GM19023 (cell line): ENCODE measurements at regions not wholly inside any gene's neighbourhood (a gene's known extent, or its start where the extent isn't known, plus 50 kb on each side); places are given as distances from the start of the nearest gene placed in this dataset.

ENCODE experiments used
- ATAC-seq: cut with Tn5 transposase; IDR thresholded peaks from one replicate; pipeline ENCODE4 v1.9.1; 2021; ENCODE audit warnings: mild to moderate bottlenecking, moderate library complexity; ENCODE audit not compliant: unreplicated experiment

DNA sequence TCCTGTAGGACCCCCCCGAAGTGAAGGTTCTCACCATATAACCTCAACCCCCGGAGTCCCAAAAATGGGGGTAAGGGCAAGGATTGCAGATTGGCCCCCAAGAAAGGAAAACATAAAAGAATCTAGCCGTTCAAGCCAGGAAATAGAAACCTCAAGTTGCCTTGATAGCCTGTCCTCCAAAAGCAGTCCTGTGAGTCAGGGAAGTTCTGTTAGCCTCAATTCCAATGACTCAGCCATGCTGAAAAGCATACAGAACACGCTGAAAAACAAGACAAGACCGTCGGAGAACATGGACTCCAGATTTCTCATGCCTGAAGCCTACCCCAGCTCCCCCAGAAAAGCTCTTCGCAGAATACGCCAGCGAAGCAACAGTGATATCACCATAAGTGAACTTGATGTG is 344.2 kb upstream of the RGS6 start:
- ATAC-seq = no peak

DNA sequence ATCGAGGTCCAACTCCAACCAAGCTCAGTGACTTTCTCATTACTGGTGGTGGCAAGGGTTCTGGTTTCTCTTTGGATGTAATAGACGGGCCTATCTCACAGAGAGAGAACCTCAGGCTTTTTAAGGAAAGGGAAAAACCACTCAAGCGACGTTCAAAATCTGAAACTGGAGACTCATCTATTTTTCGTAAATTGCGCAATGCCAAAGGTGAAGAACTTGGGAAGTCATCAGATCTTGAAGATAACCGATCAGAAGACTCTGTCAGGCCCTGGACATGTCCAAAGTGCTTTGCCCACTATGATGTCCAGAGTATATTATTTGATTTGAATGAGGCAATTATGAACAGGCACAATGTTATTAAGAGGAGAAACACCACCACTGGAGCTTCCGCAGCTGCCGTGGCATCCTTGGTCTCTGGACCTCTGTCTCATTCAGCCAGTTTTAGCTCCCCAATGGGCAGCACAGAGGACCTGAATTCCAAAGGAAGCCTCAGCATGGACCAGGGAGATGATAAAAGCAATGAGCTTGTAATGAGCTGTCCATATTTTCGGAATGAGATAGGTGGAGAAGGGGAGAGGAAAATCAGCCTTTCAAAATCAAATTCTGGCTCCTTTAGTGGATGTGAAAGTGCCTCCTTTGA is 343.5 kb upstream of the RGS6 start:
- ATAC-seq = no peak

DNA sequence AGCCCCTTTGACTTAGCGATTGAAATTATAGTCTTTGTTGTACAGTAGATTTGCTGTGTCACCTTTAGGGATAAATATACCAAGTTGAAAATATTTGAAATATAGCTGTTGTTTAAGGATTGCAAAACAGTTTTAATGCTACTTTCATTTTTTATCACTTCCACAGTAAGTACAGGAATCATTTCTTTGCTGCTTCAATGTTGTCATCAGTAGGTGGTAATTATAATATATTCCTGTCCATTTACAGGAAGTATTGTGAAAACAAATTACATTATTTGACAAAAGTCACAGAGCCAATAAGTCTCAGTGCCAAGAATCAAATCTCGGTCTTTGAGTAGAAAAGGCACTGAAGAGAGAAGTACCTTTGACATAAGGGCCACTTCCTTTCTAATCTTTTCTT is 342.6 kb upstream of the RGS6 start:
- no peak for ATAC-seq

DNA sequence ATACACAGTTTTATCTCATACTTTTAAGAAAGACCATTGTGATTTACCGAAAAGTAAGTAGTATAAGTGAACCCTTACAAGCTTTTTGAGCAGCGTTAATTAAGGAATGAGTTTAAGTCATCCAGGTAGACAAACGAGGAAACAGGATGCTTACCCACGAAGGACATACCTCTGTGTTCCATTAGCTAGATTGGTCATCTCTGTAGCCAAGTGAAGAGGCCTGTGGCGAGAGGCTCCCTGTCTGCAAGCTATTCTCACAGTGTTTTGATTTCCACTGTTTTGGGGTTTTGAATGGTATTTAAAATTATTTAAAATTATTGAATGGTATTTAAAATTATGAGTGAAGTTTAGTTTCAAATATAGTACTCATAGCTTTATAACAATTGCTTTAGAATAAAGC is 342.1 kb upstream of the RGS6 start:
- no peak for ATAC-seq

DNA sequence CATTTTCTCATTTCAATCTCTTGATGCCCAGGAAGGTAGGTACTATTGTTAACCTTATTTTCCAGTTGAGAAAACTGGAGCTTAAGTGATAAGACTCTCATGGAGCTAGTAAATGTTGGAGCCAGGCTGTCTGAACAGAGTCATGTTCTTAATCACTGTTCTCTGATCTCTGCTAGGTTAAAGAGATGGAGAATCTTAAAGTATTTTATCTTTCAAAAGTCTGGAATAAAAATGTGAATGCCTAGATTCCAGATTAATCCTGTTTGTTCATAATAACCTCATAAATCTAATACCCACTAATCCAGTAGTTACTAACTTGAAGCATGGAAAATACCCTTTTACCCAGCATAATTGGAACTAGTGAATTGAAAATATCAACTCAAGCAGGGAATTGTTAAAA is 341.0 kb upstream of the RGS6 start:
- ATAC-seq = no peak

DNA sequence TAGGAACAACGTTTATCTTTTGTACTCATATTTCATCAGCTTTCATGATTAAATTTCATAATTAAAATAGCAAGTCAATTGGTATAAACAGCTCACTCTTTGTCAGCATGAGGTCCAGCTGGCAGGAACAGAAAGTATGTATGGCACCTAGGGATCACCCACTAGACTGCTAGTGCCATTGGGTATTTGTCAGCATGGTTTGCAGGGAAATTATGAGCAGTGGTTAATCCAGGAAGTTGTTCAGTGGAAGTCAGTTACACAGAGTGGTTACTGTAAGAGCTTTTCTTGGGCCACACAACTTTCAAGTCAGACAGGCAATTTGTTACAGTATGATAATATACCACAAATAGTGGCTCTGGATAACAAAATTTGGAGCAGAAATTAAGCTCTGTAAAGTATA is 340.3 kb upstream of the RGS6 start:
- ATAC-seq = no peak

DNA sequence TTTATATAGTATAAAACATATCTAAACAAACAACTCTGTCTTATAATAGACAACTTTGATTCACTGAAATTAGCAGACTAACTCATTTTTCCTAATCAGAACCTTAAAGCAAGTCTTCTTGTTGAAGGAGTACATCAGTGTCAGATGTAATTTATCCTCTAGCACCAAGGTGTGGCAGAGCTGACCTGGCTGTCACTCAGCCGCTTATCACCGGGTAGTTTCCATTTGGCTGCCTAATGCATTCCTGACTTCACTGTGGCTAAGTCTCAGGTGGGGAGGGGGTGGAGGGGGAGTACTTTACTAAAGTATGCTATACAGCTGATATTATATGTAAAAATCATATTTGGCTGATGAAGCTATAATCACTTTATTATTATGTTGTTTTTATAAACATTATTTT is 339.9 kb upstream of the RGS6 start:
- no peak for ATAC-seq

DNA sequence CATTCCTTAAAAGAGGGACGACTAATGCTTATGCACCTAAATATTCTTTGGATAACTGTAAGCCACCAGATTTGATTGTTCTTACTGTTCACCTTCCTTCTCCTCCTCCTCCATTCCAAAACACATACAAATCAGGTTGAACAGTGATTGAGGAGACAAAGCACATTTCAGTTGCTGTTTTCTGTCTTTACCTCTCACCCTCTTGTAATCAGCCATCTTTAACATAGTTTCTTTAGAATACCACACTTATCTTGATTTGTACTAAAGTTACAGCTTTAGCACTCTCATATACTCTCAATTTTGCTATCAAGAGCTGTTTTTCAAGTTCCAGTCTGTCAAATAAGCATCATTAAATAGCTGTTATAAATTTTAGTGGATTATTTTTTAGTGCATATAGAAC is 338.3 kb upstream of the RGS6 start:
- no peak for ATAC-seq

DNA sequence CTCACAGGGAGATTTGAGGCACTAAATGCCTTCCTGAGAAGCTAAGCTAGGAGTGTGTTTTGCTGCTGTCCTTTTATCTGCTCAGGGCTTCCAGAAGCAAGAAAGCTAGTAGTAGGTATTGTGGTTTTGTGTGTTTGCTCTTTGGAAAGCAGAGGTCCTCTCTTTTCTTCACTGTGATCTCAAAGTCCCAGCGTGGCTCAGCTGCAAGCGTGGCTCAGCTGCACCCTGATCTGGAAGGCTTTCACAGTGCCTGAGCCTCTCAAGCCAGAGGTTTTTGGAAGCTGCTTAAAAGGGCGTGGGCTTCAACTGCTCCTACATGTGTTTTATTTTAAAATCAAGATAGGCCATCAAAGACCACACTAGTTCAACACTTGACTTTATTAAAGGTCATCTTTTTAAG is 337.4 kb upstream of the RGS6 start:
- ATAC-seq = no peak

DNA sequence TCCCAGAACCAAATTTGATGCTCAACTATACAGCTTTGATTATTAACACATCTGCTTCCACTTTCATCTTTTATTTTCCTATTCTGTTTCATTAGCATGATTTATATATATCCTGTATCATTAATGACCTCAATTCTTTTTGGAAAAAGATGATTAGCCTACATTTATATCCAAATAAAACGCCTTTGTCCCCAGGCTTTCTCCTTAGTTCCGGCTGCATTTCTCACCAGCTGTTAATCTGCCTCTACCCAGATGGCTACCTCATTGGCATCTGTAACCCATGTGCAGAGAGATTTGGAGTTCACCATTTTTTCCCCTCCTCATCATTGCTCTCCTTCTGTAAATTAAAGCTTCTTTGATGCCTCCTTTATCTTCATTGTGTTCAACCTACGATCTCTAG is 336.8 kb upstream of the RGS6 start:
- no peak for ATAC-seq

DNA sequence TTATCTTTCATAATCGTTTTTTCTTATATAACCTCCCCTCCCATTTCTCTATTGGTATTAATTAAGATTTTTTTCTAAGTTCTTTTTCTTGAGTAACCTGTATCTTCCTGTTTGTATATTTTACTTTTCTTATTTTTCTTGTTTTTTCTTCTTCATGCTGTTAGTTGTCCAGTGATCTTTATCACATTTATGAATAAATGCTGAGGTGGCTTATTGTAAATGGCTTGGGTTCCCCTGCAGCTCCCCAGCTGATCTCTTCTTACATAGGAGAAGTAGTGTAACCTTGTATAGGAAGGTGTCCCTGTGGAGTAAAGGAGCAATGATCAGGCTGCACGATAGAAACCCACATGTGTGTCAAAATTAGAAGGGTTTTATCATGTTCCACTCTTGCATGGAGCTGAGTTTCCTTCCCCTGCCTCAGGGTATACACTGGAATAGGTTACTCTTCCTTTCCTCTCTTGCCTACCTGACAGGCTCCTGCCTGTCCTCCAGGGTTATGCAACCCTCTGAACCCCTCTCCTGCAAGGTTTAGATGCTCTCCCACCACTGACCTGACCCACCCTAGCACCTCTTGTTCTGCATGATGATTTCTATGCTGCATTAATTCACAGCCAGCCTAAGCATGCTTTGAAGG is 334.8 kb upstream of the RGS6 start:
- ATAC-seq = peak; percentile 20

DNA sequence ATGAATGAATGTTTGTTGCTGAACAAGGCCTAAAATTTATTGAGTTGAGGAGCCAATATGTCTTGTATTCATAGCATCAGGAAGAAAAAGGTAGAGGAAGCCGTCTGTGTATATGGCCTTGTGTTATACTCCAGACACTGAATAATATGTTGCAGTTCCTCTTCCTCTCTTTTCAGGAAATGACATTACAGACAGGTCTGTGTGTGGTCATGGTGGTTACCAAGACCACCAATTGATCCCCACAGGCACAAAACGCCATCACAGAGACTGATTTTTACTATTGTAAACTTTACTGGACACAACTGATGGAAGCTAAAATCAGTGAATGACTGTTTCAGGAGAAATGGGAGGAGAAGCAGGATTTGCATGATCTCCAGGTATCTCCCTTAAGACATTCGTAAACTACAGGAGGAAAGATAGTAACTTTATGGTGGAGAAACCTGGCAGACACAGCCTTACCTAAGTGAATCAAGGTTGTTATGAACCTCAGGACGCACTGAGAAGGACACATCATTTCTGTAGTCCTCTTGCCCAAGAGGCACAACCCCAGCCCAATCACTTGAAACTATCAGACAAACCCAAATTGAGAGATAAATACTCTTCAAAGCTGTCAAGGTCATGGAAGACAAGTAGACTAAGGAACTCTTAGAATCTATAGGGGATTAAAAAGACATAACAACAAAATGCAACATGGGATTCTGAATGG is 334.1 kb upstream of the RGS6 start:
- ATAC-seq = peak; percentile 74

DNA sequence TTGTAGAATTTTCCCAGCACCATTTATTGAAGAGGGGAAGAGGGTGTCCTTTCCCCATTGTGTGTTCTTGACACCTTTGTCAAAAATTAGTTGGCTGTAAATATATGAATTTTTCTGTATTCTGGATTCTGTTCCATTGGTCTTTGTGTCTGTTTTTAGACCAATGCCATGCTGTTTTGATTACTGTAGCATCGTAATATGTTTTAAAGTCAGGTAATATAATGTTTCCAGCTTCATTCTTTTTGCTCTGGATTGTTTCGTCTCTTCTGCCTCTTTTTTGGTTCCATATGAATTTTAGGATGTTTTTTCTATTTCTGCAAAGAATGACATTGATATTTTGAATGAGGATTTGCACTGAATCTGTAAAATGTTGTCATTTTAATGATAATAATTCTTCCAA is 331.9 kb upstream of the RGS6 start:
- no peak for ATAC-seq

DNA sequence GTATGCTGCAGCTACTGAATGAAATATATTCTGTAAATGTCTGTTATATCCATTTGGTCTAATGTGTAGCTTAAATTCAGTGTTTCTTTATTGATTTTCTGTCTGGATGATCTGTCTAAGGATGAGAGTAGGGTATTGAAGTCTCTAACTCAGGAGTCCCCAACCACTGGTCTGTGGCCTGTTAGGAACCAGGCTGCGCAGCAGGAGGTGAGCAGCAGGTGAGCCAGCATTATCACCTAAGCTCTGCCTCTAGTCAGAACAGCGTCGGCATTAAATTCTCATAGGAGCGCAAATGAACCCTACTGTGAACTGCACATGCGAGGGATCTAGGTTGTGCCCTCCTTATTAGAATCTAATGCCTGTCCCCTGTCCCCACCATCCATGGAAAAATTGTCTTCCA is 329.7 kb upstream of the RGS6 start:
- ATAC-seq = no peak

DNA sequence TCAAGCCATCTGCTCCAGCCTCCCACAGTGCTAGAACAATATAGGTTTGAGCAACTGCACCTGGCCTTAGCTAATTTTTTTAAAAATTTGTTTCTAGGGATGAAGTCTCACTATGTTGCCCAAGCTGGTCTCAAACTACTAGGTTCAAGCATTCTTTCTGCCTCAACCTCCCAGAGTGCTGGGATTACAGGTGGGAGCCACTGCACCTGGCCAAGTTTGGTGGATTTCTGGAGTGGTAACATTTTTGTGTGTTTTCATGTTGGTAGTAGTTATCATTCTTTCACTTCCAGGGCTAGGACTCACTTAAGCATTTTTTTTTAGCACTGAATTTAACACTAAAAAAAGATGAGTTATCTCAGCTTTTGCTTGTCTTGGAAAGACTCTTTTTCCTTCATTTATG is 328.0 kb upstream of the RGS6 start:
- no peak for ATAC-seq

DNA sequence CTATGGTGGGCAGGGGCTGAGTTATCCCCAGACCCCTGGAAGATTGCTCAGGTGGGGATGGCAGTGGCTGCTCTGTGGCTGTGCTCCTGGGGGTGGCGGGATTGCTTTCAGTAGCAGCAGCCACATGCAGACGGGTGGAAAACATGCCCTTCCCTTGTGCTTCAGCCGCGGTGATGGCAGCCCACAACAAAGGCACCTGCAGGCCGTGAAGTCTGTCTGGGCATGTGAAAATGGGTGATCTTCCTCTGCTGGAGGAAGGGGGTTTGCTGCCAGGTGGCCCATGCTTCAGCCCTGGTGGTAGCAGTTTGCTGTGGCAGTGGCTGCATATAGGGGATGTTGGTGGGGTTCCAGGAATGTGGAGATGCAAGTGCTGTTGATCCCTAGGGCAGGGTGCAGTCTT is 326.2 kb upstream of the RGS6 start:
- no peak for ATAC-seq

DNA sequence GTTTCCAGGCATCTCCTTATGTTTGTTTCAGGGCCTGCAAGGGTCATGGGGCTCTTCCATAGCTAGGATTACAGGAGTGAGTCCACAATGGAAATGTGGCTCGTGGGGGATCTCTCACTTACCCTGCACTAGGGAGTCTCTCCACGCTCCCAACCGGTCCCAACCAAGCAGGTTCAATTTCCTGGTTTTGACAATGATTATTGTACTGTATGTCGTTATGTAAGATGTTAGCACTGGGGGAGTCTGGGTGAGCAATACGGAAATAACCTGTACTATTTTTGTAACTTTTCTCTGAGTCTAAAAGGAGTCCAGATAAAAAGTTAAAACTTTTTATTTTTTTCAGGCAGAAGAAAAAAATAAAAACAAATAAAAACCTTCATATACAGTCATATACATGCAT is 325.7 kb upstream of the RGS6 start:
- ATAC-seq = no peak

DNA sequence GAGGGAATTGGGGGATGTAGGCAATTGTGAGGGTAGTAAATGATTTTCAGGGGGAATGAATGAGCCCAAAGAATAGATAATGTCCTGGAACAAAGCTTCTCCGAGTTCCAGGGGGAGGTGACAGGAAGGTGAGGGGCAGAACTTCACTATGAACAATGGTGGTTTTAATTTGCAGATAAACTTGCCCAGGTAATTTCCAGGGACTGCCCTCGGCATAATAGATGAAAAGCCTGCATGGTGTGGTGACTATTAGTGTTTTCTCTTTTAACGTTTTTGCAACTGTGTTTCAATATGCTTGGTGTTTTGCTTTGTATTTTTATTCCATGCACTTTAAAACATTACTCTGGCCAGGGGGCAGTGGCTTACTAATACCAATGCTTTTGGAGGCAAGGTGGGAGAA is 325.2 kb upstream of the RGS6 start:
- no peak for ATAC-seq

DNA sequence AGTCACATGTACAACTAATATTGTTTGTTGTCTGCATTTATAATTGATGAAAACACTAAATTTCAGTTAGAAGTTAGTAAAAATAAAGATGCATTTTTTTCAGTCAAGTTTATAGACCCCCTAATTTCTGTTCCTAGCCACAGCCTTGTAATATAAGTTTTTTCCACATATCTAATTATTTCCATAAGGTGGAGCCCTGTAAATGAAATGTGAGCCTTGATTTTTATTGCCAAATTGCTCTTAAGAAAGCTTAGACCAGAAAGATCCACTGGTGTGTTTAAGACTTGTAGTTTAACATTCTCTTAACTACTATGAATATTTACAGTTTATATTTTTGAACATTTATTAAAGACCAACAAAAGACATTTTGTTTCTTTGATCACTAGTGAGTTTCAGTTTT is 322.1 kb upstream of the RGS6 start:
- ATAC-seq = no peak

DNA sequence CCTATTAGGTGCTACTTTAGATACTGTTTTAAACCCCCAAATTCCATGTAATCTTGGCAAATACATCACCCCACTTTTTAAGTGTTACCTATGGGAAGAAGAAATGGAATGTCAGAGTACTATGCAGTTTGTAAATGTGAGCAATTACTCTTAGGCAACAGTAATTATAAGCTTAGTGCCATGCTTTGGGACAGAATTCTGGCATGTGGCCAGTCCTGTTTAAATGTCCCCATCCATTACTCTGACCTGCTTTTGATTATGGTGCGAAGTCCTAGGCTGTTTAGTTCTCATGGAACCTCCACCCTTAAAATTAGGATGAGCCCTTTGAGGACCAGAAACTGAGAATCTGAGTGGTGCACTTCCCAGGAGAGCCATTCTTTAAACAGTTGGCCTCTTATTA is 321.4 kb upstream of the RGS6 start:
- no peak for ATAC-seq

DNA sequence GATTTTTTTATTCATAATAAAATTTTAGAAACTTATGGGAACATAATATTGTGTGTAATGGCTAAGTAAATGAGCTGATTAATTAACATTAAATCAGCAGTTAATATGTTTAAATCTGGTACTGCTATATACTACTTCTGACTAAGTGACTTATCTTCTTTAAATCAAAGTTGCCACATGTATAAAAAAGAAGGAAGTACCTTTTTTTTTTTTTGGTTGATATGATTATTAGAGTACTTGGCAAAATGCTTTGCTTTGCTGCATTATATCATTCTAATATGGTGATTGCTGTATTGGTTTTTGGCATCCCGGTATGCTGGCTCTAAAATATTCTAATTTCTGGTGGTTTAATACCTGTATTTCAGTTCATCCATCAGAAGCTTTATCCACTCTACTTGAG is 319.1 kb upstream of the RGS6 start:
- ATAC-seq = no peak

DNA sequence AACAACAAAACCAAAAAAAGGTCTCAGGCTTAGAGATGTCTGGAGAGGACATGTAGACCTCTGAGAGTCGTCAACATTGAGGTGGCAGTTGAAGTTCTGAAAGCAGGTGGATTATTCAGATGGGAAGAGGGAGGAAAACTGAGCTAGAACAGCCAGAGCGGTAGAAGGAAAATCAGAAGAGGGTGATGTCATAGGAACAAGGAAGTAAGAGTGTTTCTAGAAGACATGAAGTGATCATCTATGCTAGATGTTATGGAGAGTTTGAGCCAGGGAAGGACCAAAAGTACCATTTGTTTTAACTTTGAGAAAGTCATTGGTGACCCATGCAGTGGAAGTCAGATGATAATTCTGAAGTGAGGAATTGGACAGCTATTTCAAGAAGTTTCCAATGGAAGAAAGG is 316.2 kb upstream of the RGS6 start:
- ATAC-seq = no peak

DNA sequence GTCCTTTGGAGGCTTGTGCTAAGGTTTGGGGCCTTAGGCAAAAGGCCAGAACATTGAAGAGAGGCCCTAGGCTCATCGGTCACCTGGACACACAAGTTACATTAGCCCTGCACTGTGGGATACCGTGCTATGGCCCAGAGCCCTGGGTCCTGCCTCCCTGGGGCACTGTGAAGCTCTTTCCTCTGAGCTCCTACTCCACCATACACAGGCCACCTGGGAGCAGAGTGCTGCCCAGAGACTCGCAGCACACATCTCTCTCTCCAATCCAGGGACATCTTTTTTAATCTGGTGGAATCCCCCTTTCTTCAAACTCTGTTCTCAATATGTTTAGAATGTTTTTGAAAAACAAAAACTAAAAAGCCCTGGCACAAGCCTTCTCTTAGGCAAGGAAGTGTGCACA is 314.2 kb upstream of the RGS6 start:
- no peak for ATAC-seq
